Hepatocyte (in vitro differentiated cells): ENCODE measurements at regions not wholly inside any gene's neighbourhood (a gene's known extent, or its start where the extent isn't known, plus 50 kb on each side); places are given as distances from the start of the nearest gene placed in this dataset.

ENCODE experiments used
- EZH2phosphoT487 ChIP-seq: fragments of 200-600 bp; sonication (generic); IDR thresholded peaks from one replicate; pipeline ENCODE4 v1.6.1; 2018; ENCODE audit warnings: antibody characterized with exemption, mild to moderate bottlenecking, low read depth, moderate library complexity; ENCODE audit not compliant: unreplicated experiment, severe bottlenecking
- TF ChIP-seq, protein P1 (sequence below): fragments of 200-600 bp; sonication (generic); IDR thresholded peaks from 2 replicates; pipeline ENCODE4 v1.5.1; 2016; ENCODE audit warnings: antibody characterized with exemption, mild to moderate bottlenecking; ENCODE audit not compliant: poor library complexity

DNA sequence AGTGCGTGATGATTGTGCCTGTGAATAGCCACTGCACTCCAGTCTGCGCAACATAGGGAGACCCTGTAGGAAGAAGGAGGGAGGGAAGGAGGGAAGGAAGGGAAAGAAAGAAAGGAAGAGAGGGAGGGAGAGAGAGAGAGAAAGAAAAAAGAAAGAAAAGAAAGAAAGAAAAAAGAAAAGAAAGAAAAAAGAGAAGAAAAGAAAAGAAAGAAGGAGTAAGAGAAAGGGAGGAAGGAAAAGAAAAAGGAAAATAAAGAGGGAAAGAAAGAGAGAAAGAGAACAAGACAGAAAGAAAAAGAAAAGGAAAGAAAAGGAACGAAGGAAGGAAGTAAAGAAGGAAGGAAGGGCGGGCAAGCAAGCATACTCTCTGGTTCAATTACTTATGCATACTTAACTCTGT, 112.9 kb upstream of the ANK3 start:
- no peak for TF ChIP-seq EZH2phosphoT487
- TF ChIP-seq, protein P1, sequence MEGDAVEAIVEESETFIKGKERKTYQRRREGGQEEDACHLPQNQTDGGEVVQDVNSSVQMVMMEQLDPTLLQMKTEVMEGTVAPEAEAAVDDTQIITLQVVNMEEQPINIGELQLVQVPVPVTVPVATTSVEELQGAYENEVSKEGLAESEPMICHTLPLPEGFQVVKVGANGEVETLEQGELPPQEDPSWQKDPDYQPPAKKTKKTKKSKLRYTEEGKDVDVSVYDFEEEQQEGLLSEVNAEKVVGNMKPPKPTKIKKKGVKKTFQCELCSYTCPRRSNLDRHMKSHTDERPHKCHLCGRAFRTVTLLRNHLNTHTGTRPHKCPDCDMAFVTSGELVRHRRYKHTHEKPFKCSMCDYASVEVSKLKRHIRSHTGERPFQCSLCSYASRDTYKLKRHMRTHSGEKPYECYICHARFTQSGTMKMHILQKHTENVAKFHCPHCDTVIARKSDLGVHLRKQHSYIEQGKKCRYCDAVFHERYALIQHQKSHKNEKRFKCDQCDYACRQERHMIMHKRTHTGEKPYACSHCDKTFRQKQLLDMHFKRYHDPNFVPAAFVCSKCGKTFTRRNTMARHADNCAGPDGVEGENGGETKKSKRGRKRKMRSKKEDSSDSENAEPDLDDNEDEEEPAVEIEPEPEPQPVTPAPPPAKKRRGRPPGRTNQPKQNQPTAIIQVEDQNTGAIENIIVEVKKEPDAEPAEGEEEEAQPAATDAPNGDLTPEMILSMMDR = no peak
